CD14-positive monocyte (primary cell): ENCODE measurements at regions not wholly inside any gene's neighbourhood (a gene's known extent, or its start where the extent isn't known, plus 50 kb on each side); places are given as distances from the start of the nearest gene placed in this dataset.

Source experiments
- DNase-seq, 3 donors: peaks; one replicate each; pipeline ENCODE4 v3.0.0-alpha.2; 2011 to 2022
- H2AFZ ChIP-seq: 2 replicates; pipeline ENCODE4 v1.6.0; 2012; ENCODE audit warnings: mild to moderate bottlenecking, low read depth, low read length, inconsistent platforms; ENCODE audit not compliant: insufficient read depth, poor library complexity, severe bottlenecking
- H3K27ac ChIP-seq, 2 donors: 1 replicate in 1 of 2; 2 replicates in 1 of 2; pipeline ENCODE4 v1.5.1; 2012 to 2013; ENCODE audit warnings: low read length in 2 of 2, control low read depth in 1 of 2, inconsistent platforms in 1 of 2, low read depth in 1 of 2, mild to moderate bottlenecking in 1 of 2
- H3K27me3 ChIP-seq, 2 donors: one replicate each; pipeline versions ENCODE4 v1.6.0 to v1.6.1; 2011 to 2013; ENCODE audit warnings: low read length in 2 of 2; ENCODE audit not compliant: control insufficient read depth in 2 of 2, insufficient read depth in 2 of 2
- H3K36me3 ChIP-seq, 2 donors: replicated peaks in 1 of 2; 1 replicate in 1 of 2; 2 replicates in 1 of 2; pipeline versions ENCODE4 v1.5.1 to v1.6.1; 2012 to 2013; ENCODE audit warnings: low read length in 2 of 2, control low read depth in 1 of 2, inconsistent platforms in 1 of 2, mild to moderate bottlenecking in 1 of 2; ENCODE audit not compliant: insufficient read depth in 2 of 2, control insufficient read depth in 1 of 2
- H3K4me1 ChIP-seq, 2 donors: 1 replicate in 1 of 2; 2 replicates in 1 of 2; pipeline versions ENCODE4 v1.5.1 to v1.6.1; 2012 to 2013; ENCODE audit warnings: low read length in 2 of 2, control low read depth in 1 of 2, inconsistent platforms in 1 of 2, mild to moderate bottlenecking in 1 of 2, moderate library complexity in 1 of 2; ENCODE audit not compliant: insufficient read depth in 2 of 2, control insufficient read depth in 1 of 2
- H3K4me2 ChIP-seq: replicated peaks from 2 replicates; pipeline ENCODE3; 2012; ENCODE audit warnings: low read length, moderate library complexity, mild to moderate bottlenecking; ENCODE audit not compliant: poor library complexity, severe bottlenecking; ENCODE audit errors: extremely low read depth
- H3K4me3 ChIP-seq, 3 experiments: fragments of 200-600 bp in 1 of 3; sonication (generic) in 1 of 3; replicated peaks in 1 of 3; 1 replicate in 2 of 3; 2 replicates in 1 of 3; pipeline ENCODE4 v1.5.1; 2011 to 2013; ENCODE audit warnings: low read length in 3 of 3, mild to moderate bottlenecking in 3 of 3, control low read depth in 2 of 3, low read depth in 2 of 3, inconsistent platforms in 1 of 3, moderate library complexity in 1 of 3
- H3K79me2 ChIP-seq: 2 replicates; pipeline ENCODE4 v1.6.0; 2012; ENCODE audit warnings: mild to moderate bottlenecking, control low read depth, inconsistent platforms, low read length, moderate library complexity; ENCODE audit not compliant: insufficient read depth
- H3K9ac ChIP-seq: 2 replicates; pipeline ENCODE4 v1.6.0; 2017; ENCODE audit warnings: low read length, mild to moderate bottlenecking; ENCODE audit not compliant: insufficient read depth, poor library complexity, severe bottlenecking
- H3K9me3 ChIP-seq, 2 donors: replicated peaks in 1 of 2; 1 replicate in 1 of 2; 2 replicates in 1 of 2; pipeline versions ENCODE4 v1.5.1 to v1.6.1; 2012 to 2013; ENCODE audit warnings: low read length in 2 of 2, control low read depth in 1 of 2; ENCODE audit not compliant: control insufficient read depth in 1 of 2, insufficient read depth in 1 of 2
- H4K20me1 ChIP-seq: 2 replicates; pipeline ENCODE4 v1.6.0; 2012; ENCODE audit warnings: mild to moderate bottlenecking, low read length, control low read depth, moderate library complexity; ENCODE audit not compliant: insufficient read depth
- H3K27ac Mint-ChIP-seq, 7 donors: one replicate each; pipeline ENCODE4 v1.8.0; 2020; ENCODE audit warnings: mild to moderate bottlenecking in 7 of 7, mixed read lengths in 7 of 7, moderate library complexity in 6 of 7, inconsistent platforms in 2 of 7
- H3K27me3 Mint-ChIP-seq, 3 donors: one replicate each; pipeline ENCODE4 v1.8.0; 2021 to 2022; ENCODE audit warnings: low read depth in 3 of 3, mild to moderate bottlenecking in 3 of 3, mixed read lengths in 3 of 3, moderate library complexity in 3 of 3, inconsistent platforms in 1 of 3
- H3K36me3 Mint-ChIP-seq, 2 donors: one replicate each; pipeline ENCODE4 v1.8.0; 2020; ENCODE audit warnings: mixed read lengths in 2 of 2, inconsistent platforms in 1 of 2, mild to moderate bottlenecking in 1 of 2
- H3K4me1 Mint-ChIP-seq: one replicate; pipeline ENCODE4 v1.8.0; 2020; ENCODE audit warnings: mild to moderate bottlenecking, mixed read lengths
- H3K4me3 Mint-ChIP-seq, 2 donors: one replicate each; pipeline ENCODE4 v1.8.0; 2020; ENCODE audit warnings: mild to moderate bottlenecking in 2 of 2, mixed read lengths in 2 of 2, moderate library complexity in 1 of 2
- H3K9me3 Mint-ChIP-seq, 7 donors: one replicate each; pipeline ENCODE4 v1.8.0; 2020 to 2022; ENCODE audit warnings: mixed read lengths in 7 of 7, mild to moderate bottlenecking in 6 of 7, moderate library complexity in 6 of 7, inconsistent platforms in 2 of 7
- CTCF ChIP-seq: fragments of 200-600 bp; IDR thresholded peaks from one replicate; pipeline ENCODE4 v1.8.0; 2022; ENCODE audit warnings: antibody characterized with exemption, mild to moderate bottlenecking
- WGBS: methylation state at CpG from one replicate; pipeline ENCODE4 v1.1.5; 2013; ENCODE audit warnings: missing lambda C conversion rate; ENCODE audit not compliant: insufficient coverage; 5-methylcytosine and 5-hydroxymethylcytosine counted together
- intact Hi-C, 2 donors: fragments of 100-400 bp; cut with micrococcal nuclease; formaldehyde crosslinking; loops; one replicate each; pipeline versions ENCODE4 v1.15.0 to v1.15.1; 2023

GRCh38 chr14:44770201-44770600 is 191.5 kb downstream of the KLHL28 start:
- no peak for DNase-seq
- Histone ChIP-seq H3K9me3 (no peaks in the 10 kb centered on the region), H3K4me1 (no peaks in the 10 kb centered on the region), H3K4me3 (no peak overlapping the region), H3K27me3 (no peaks in the 10 kb centered on the region), H3K79me2 (no peaks in the 10 kb centered on the region), H4K20me1 (no peaks in the 10 kb centered on the region), H3K9ac (no peak overlapping the region), H3K27ac (no peak overlapping the region), H3K36me3 (no peaks in the 10 kb centered on the region), H3K4me2 (no peak overlapping the region), H2AFZ (no peak overlapping the region)
- peaks cover 0 to 4% (median 1%) of the 10 kb centered on the region in 3 donors for H3K27me3 Mint-ChIP-seq
- H3K27ac Mint-ChIP-seq, result no peak overlapping the region
- no peaks in the 10 kb centered on the region for H3K36me3 Mint-ChIP-seq
- no CpG with 5 or more reads among the region's 3 CpGs for WGBS
- H3K4me3 Mint-ChIP-seq, result no peak overlapping the region
- no peak for TF ChIP-seq CTCF
- peaks cover 0 to 10% (median 3%) of the 10 kb centered on the region in 7 donors for H3K9me3 Mint-ChIP-seq
- intact Hi-C loops, result no loop called here
- no peaks in the 10 kb centered on the region for H3K4me1 Mint-ChIP-seq

- Histone ChIP-seq H3K27me3 (no peaks in the 10 kb centered on the region), H3K9ac (no peak overlapping the region), H3K36me3 (no peaks in the 10 kb centered on the region), H3K4me2 (no peak overlapping the region), H3K4me3 (no peak overlapping the region), H4K20me1 (no peaks in the 10 kb centered on the region), H3K79me2 (no peaks in the 10 kb centered on the region), H3K27ac (no peak overlapping the region), H3K9me3 (no peaks in the 10 kb centered on the region), H2AFZ (no peak overlapping the region), H3K4me1 (no peaks in the 10 kb centered on the region)
- H3K27ac Mint-ChIP-seq, result no peak overlapping the region
- TF ChIP-seq CTCF, result no peak
- no peaks in the 10 kb centered on the region for H3K36me3 Mint-ChIP-seq
- no peak for DNase-seq
- peaks cover 0 to 4% (median 0%) of the 10 kb centered on the region in 3 donors for H3K27me3 Mint-ChIP-seq
- no peaks in the 10 kb centered on the region for H3K4me1 Mint-ChIP-seq
- intact Hi-C loops, result no loop called here
- peaks cover 0 to 10% (median 3%) of the 10 kb centered on the region in 7 donors for H3K9me3 Mint-ChIP-seq
- H3K4me3 Mint-ChIP-seq, result no peak overlapping the region
- WGBS, result no CpG with 5 or more reads among the region's 1 CpG
Observed at GRCh38 chr14:44768935-44769334, 192.8 kb downstream of the KLHL28 start.
